BJ (cell line): ENCODE measurements at regions not wholly inside any gene's neighbourhood (a gene's known extent, or its start where the extent isn't known, plus 50 kb on each side); places are given as distances from the start of the nearest gene placed in this dataset.

Experiments used
- CTCF ChIA-PET: fragments of 350-600 bp; formaldehyde crosslinking; extraction: SDS; loops from one replicate; lab custom pipeline; 2021; ENCODE audit warnings: antibody characterized with exemption, inconsistent platforms; lab: Yijun Ruan, JAX
- POLR2A ChIA-PET: fragments of 300-600 bp; sonication (Branson Sonifier 250); formaldehyde crosslinking; extraction: SDS; loops from one replicate; lab custom pipeline; 2021; ENCODE audit warnings: antibody characterized with exemption; lab: Charles Lee
- DNase-seq: peaks from one replicate; pipeline ENCODE4 v3.0.0-alpha.2; 2011; ENCODE audit warnings: low read depth
- H3K27me3 ChIP-seq: 2 replicates; pipeline ENCODE4 v1.6.0; 2011; ENCODE audit warnings: low read length; ENCODE audit not compliant: control insufficient read depth, insufficient read depth
- H3K36me3 ChIP-seq: 2 replicates; pipeline ENCODE4 v1.5.1; 2011; ENCODE audit warnings: low read length; ENCODE audit not compliant: control insufficient read depth, insufficient read depth
- H3K4me3 ChIP-seq: 2 replicates; pipeline ENCODE4 v1.5.1; 2011; ENCODE audit warnings: low read depth, mild to moderate bottlenecking, control low read depth, low read length
- TF ChIP-seq, protein P1 (sequence below): IDR thresholded peaks from 2 replicates; pipeline ENCODE4 v1.5.1; 2011; ENCODE audit warnings: low read depth, mild to moderate bottlenecking, control low read depth, inconsistent platforms, low read length, moderate library complexity; ENCODE audit not compliant: insufficient read depth

DNA sequence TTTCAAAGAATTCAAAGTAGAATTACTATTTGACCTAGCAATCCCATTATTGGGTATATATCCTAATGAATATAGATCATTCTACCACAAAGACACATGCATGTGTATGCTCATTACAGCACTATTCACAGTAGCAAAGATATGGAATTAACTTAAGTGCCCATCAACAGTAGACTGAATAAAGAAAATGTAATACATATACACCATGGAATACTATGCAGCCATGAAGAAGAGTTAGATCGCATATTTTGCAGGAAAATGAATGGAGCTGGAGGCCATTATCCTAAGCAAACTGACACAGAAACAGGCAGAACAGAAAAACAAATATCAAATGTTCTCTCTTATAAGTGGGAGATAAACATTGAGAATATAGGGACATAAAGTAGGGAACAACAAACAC, 519.2 kb upstream of the REG3G start:
- CTCF ChIA-PET, result no interaction called here
- Histone ChIP-seq H3K4me3 (no peak overlapping the region), H3K36me3 (no peaks in the 10 kb centered on the region), H3K27me3 (no peaks in the 10 kb centered on the region)
- DNase-seq, result no peak
- TF ChIP-seq, protein P1, sequence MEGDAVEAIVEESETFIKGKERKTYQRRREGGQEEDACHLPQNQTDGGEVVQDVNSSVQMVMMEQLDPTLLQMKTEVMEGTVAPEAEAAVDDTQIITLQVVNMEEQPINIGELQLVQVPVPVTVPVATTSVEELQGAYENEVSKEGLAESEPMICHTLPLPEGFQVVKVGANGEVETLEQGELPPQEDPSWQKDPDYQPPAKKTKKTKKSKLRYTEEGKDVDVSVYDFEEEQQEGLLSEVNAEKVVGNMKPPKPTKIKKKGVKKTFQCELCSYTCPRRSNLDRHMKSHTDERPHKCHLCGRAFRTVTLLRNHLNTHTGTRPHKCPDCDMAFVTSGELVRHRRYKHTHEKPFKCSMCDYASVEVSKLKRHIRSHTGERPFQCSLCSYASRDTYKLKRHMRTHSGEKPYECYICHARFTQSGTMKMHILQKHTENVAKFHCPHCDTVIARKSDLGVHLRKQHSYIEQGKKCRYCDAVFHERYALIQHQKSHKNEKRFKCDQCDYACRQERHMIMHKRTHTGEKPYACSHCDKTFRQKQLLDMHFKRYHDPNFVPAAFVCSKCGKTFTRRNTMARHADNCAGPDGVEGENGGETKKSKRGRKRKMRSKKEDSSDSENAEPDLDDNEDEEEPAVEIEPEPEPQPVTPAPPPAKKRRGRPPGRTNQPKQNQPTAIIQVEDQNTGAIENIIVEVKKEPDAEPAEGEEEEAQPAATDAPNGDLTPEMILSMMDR, result no peak
- POLR2A ChIA-PET, result no interaction called here

DNA sequence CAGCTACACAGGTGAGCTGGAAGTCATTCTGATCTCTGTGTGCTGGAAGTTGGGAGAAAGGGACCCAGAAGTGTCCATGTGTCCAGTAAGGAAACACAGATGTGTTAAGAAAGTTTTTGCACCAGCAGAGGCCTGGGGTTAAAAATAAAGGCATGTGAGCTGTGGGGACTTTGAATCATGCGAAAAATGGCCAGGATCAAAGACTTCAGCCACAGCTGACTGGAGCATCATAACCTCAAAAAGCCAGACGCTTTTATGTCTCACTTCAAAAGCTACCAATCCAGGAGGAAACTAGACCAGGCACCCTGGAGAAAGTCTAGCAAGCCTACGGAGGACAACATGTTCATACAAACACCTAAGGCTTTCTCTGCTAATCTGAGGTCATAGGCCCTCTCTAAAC, 503.6 kb upstream of the REG3G start:
- Histone ChIP-seq H3K27me3 (no peaks in the 10 kb centered on the region), H3K4me3 (no peak overlapping the region), H3K36me3 (no peaks in the 10 kb centered on the region)
- DNase-seq, result no peak
- TF ChIP-seq, protein P1, result no peak
- CTCF ChIA-PET, result no interaction called here
- POLR2A ChIA-PET, result no interaction called here

DNA sequence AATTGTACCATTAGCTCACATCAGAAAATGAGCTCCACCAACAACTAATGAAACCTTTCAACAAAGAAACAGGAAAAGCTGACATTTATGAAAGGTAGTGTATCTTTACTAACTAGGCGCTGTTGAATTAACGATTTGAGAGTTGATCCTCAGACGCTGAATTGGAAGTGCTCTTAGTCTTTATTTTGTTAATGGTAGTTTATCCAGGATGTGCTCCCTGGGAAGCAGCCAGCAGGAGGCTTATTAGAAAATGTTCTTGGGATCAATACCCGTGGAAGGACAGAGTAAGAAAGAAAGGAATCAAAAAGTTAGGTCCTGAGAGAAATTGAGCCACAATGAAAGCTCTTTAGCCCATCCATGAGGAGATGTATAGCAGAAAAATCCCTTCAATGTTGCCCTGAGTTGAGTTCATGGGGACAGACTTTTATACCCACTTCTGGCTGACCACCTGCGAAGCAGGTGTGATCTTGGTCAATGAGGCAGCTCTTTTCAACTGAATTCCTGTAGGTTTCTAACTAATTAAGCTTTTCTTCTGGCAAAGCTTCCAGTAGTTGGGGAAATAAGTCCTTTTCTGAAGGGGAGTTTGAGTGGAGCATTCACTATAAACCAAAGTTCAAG, 492.6 kb upstream of the REG3G start:
- CTCF ChIA-PET, result no interaction called here
- no peaks in the 10 kb centered on the region for H3K27me3 ChIP-seq
- no peak overlapping the region for H3K4me3 ChIP-seq
- POLR2A ChIA-PET, result no interaction called here
- TF ChIP-seq, protein P1, result no peak
- H3K36me3 ChIP-seq, result no peaks in the 10 kb centered on the region
- no peak for DNase-seq

DNA sequence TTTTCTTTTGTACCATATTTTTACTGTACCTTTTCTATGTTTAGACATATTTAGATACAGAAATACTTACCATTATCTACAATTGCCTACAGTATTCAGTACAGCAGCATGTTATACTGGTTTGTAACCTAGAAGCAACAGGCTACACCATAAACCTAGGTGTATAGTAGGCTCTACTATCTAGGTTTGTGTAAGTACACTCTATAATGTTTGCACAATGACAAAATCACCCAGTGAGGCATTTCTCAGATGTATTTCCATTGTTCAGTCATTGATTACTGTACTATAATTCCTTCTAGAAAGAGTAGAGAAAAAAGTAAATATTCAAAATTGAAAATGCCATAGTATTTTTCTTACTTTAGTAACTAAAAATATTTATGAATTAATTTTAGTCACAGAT, 490.1 kb upstream of the REG3G start:
- no peaks in the 10 kb centered on the region for H3K27me3 ChIP-seq
- CTCF ChIA-PET, result no interaction called here
- H3K36me3 ChIP-seq, result no peaks in the 10 kb centered on the region

DNA sequence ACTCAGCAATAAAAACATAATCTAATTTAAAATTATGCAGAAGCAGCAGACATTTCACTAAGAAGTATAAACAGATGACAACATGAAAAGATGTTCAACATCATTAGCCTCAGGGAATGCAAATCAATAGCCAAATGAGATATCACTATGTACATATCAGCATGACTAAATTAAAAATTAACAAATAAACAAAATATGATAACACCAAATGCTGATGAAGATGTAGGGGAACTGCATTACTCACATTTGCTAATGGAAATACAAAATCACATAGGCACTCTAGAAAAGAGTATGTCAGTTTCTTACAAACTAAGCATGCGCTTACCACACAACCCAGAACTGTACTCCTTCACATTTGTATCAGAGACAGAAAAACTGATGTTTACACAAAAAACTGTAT, 487.2 kb upstream of the REG3G start:
- ChIA-PET CTCF (no interaction called here), POLR2A (no interaction called here)
- H3K27me3 ChIP-seq, result no peaks in the 10 kb centered on the region
- TF ChIP-seq, protein P1, result no peak
- no peak for DNase-seq
- H3K36me3 ChIP-seq, result no peaks in the 10 kb centered on the region
- H3K4me3 ChIP-seq, result no peak overlapping the region

More for the DNA sequence above, 490.1 kb upstream of the REG3G start:
- TF ChIP-seq, protein P1, result no peak
- POLR2A ChIA-PET, result no interaction called here
- no peak overlapping the region for H3K4me3 ChIP-seq
- no peak for DNase-seq
